ENCODE measurements at regions not wholly inside any gene's neighbourhood (a gene's known extent, or its start where the extent isn't known, plus 50 kb on each side); places are given as distances from the start of the nearest gene placed in this dataset.

- H3K27me3 ChIP-seq: no peaks in the 10 kb centered on the region
- intact Hi-C loops (cut with DNase I): no loop called here
- H3K4me3 ChIP-seq: no peak overlapping the region
- no peak for DNase-seq
- H3K4me1 ChIP-seq (replicated peaks in 1 of 2): no peaks in the 10 kb centered on the region
- no peaks in the 10 kb centered on the region for H3K9me3 ChIP-seq (replicated peaks in 1 of 3)
- H3K36me3 ChIP-seq (replicated peaks in 1 of 2): no peaks in the 10 kb centered on the region
- 81 to 91% (median 83%) methylated on average over 1 of the region's 1 CpG for WGBS, 4 donors
- no peak overlapping the region for H3K27ac ChIP-seq
- no peak for TF ChIP-seq POLR2A (IDR thresholded peaks at IDR 0.05)
- TF ChIP-seq CTCF (IDR thresholded peaks at IDR 0.05): no peak
Observed at GRCh38 chr12:125892276-125892675, 827.0 kb downstream of the AACS start.

- Histone ChIP-seq H3K4me3 (no peak overlapping the region), H3K9me3 (replicated peaks in 1 of 3) (no peaks in the 10 kb centered on the region), H3K27ac (no peak overlapping the region), H3K4me1 (replicated peaks in 1 of 2) (no peaks in the 10 kb centered on the region), H3K27me3 (no peaks in the 10 kb centered on the region), H3K36me3 (replicated peaks in 1 of 2) (no peaks in the 10 kb centered on the region)
- intact Hi-C loops (cut with DNase I): no loop called here
- WGBS, 4 donors: 84 to 93% (median 87%) methylated on average over 2 of the region's 2 CpGs
- no peak for TF ChIP-seq POLR2A (IDR thresholded peaks at IDR 0.05)
- no peak for TF ChIP-seq CTCF (IDR thresholded peaks at IDR 0.05)
- DNase-seq: no peak
Observed at GRCh38 chr12:125902991-125903390, 837.8 kb downstream of the AACS start.

GRCh38 chr12:125907351-125907750 is 842.1 kb downstream of the AACS start:
- 67 to 72% (median 68%) methylated on average over 3 of the region's 3 CpGs for WGBS, 4 donors
- no peaks in the 10 kb centered on the region for H3K4me1 ChIP-seq (replicated peaks in 1 of 2)

GRCh38 chr12:125919856-125920470 is 854.7 kb downstream of the AACS start:
- H3K27me3 ChIP-seq: no peaks in the 10 kb centered on the region
- no peak for DNase-seq
- 68 to 72% (median 69%) methylated on average over 12 of the region's 12 CpGs for WGBS, 4 donors
- H3K9me3 ChIP-seq (replicated peaks in 1 of 3): no peaks in the 10 kb centered on the region
- H3K27ac ChIP-seq: no peak overlapping the region
- intact Hi-C loops (cut with DNase I): no loop called here
- no peaks in the 10 kb centered on the region for H3K4me1 ChIP-seq (replicated peaks in 1 of 2)
- H3K4me3 ChIP-seq: no peak overlapping the region
- H3K36me3 ChIP-seq (replicated peaks in 1 of 2): no peaks in the 10 kb centered on the region
- no peak for TF ChIP-seq CTCF (IDR thresholded peaks at IDR 0.05)
- TF ChIP-seq POLR2A (IDR thresholded peaks at IDR 0.05): no peak

More at GRCh38 chr12:125907351-125907750, 842.1 kb downstream of the AACS start:
- Histone ChIP-seq H3K27me3 (no peaks in the 10 kb centered on the region), H3K9me3 (replicated peaks in 1 of 3) (no peaks in the 10 kb centered on the region), H3K36me3 (replicated peaks in 1 of 2) (no peaks in the 10 kb centered on the region), H3K4me3 (no peak overlapping the region), H3K27ac (no peak overlapping the region)
- TF ChIP-seq POLR2A (IDR thresholded peaks at IDR 0.05) (no peak), CTCF (IDR thresholded peaks at IDR 0.05) (no peak)
- no peak for DNase-seq
- intact Hi-C loops (cut with DNase I): no loop called here

Data from adrenal gland (tissue), 9 donors.